H9 (cell line): ENCODE measurements at regions not wholly inside any gene's neighbourhood (a gene's known extent, or its start where the extent isn't known, plus 50 kb on each side); places are given as distances from the start of the nearest gene placed in this dataset.

Source experiments
- DNase-seq: peaks from one replicate; pipeline ENCODE4 v3.0.0-alpha.2; 2017
- H2AFZ ChIP-seq: one replicate; pipeline ENCODE4 v1.6.1; 2013; ENCODE audit warnings: mild to moderate bottlenecking, low read length, control low read depth, moderate library complexity
- H2AK5ac ChIP-seq: 2 replicates; pipeline ENCODE4 v1.6.1; 2013; ENCODE audit warnings: low read length, control low read depth, mixed read lengths; ENCODE audit not compliant: insufficient read length
- H2BK120ac ChIP-seq: one replicate; pipeline ENCODE4 v1.6.1; 2013; ENCODE audit warnings: low read depth, mild to moderate bottlenecking, low read length, control low read depth, inconsistent platforms; ENCODE audit not compliant: poor library complexity, severe bottlenecking
- H2BK12ac ChIP-seq: 2 replicates; pipeline ENCODE4 v1.6.1; 2013; ENCODE audit warnings: low read length, control low read depth, mixed read lengths, low read depth; ENCODE audit not compliant: insufficient read length
- H2BK15ac ChIP-seq: 2 replicates; pipeline ENCODE4 v1.6.1; 2013; ENCODE audit warnings: low read depth, low read length, control low read depth
- H2BK20ac ChIP-seq: one replicate; pipeline ENCODE4 v1.6.1; 2013; ENCODE audit warnings: low read depth, mild to moderate bottlenecking, low read length, control low read depth, inconsistent platforms; ENCODE audit not compliant: poor library complexity, severe bottlenecking
- H2BK5ac ChIP-seq: 2 replicates; pipeline ENCODE4 v1.6.1; 2013; ENCODE audit warnings: low read length, control low read depth, mixed read lengths; ENCODE audit not compliant: insufficient read length
- H3K14ac ChIP-seq: 2 replicates; pipeline ENCODE4 v1.6.1; 2013; ENCODE audit warnings: low read length, control low read depth; ENCODE audit not compliant: insufficient read depth
- H3K18ac ChIP-seq: 2 replicates; pipeline ENCODE4 v1.6.1; 2013; ENCODE audit warnings: low read depth, mild to moderate bottlenecking, mixed read lengths, low read length, control low read depth; ENCODE audit not compliant: insufficient read length
- H3K23ac ChIP-seq: 2 replicates; pipeline ENCODE4 v1.6.1; 2013; ENCODE audit warnings: low read length, control low read depth, mixed read lengths, low read depth; ENCODE audit not compliant: insufficient read length
- H3K23me2 ChIP-seq: 2 replicates; pipeline ENCODE4 v1.6.1; 2013; ENCODE audit warnings: low read depth, mild to moderate bottlenecking, mixed read lengths, low read length, control low read depth; ENCODE audit not compliant: insufficient read length, poor library complexity, severe bottlenecking
- H3K27ac ChIP-seq: 2 replicates; pipeline ENCODE4 v1.5.1; 2013; ENCODE audit warnings: low read length, control low read depth, mixed read lengths, low read depth; ENCODE audit not compliant: insufficient read length
- H3K27me3 ChIP-seq: 2 replicates; pipeline ENCODE4 v1.6.1; 2013; ENCODE audit warnings: low read length, control low read depth, inconsistent platforms; ENCODE audit not compliant: insufficient read depth
- H3K4ac ChIP-seq: 2 replicates; pipeline ENCODE4 v1.6.1; 2013; ENCODE audit warnings: low read depth, mild to moderate bottlenecking, control low read depth, inconsistent platforms, low read length, moderate library complexity
- H3K4me1 ChIP-seq: 2 replicates; pipeline ENCODE4 v1.6.1; 2013; ENCODE audit warnings: low read length, control low read depth, inconsistent platforms; ENCODE audit not compliant: insufficient read depth
- H3K4me2 ChIP-seq: 2 replicates; pipeline ENCODE4 v1.6.1; 2013; ENCODE audit warnings: low read length, control low read depth, mixed read lengths; ENCODE audit not compliant: insufficient read length, insufficient read depth
- H3K56ac ChIP-seq: 2 replicates; pipeline ENCODE4 v1.6.1; 2013; ENCODE audit warnings: low read depth, mild to moderate bottlenecking, mixed read lengths, low read length, control low read depth; ENCODE audit not compliant: insufficient read length
- H3K79me1 ChIP-seq: 2 replicates; pipeline ENCODE4 v1.6.1; 2013; ENCODE audit warnings: low read depth, mild to moderate bottlenecking, moderate library complexity, low read length, control low read depth, inconsistent platforms; ENCODE audit not compliant: insufficient read depth, poor library complexity, severe bottlenecking
- H3K79me2 ChIP-seq: 2 replicates; pipeline ENCODE4 v1.6.1; 2013; ENCODE audit warnings: low read length, control low read depth, inconsistent platforms; ENCODE audit not compliant: insufficient read depth
- H3K9ac ChIP-seq: 2 replicates; pipeline ENCODE4 v1.6.1; 2013; ENCODE audit warnings: low read length, control low read depth, mixed read lengths; ENCODE audit not compliant: insufficient read length; ENCODE audit errors: extremely low read depth
- H3K9me3 ChIP-seq: one replicate; pipeline ENCODE4 v1.6.1; 2013; ENCODE audit warnings: low read depth, low read length, inconsistent platforms; ENCODE audit not compliant: control insufficient read depth
- H3T11ph ChIP-seq: one replicate; pipeline ENCODE4 v1.6.1; 2013; ENCODE audit warnings: mild to moderate bottlenecking, low read length, control low read depth, inconsistent platforms
- H4K20me1 ChIP-seq: one replicate; pipeline ENCODE4 v1.6.1; 2013; ENCODE audit not compliant: control insufficient read depth, insufficient read length, insufficient read depth
- H4K5ac ChIP-seq: 2 replicates; pipeline ENCODE4 v1.6.1; 2013; ENCODE audit warnings: low read depth, mild to moderate bottlenecking, mixed read lengths, low read length, control low read depth; ENCODE audit not compliant: insufficient read length
- H4K8ac ChIP-seq: replicated peaks from 2 replicates; pipeline ENCODE4 v1.6.1; 2013; ENCODE audit warnings: low read length, control low read depth, mixed read lengths, low read depth; ENCODE audit not compliant: insufficient read length
- H4K91ac ChIP-seq: 2 replicates; pipeline ENCODE4 v1.6.1; 2013; ENCODE audit warnings: low read depth, mild to moderate bottlenecking, moderate library complexity, mixed read lengths, low read length, control low read depth; ENCODE audit not compliant: insufficient read length
- H3K27ac Mint-ChIP-seq, 3 experiments: 2 replicates in 2 of 3; 3 replicates in 1 of 3; pipeline ENCODE4 v1.8.0; 2020 to 2021; ENCODE audit warnings: mixed read lengths in 3 of 3, mild to moderate bottlenecking in 1 of 3, moderate library complexity in 1 of 3
- H3K27me3 Mint-ChIP-seq: 2 replicates; pipeline ENCODE4 v1.8.0; 2021; ENCODE audit warnings: low read depth, mild to moderate bottlenecking, moderate library complexity, mixed read lengths
- H3K36me3 Mint-ChIP-seq, 3 experiments: 2 replicates in 2 of 3; 3 replicates in 1 of 3; pipeline ENCODE4 v1.8.0; 2020 to 2021; ENCODE audit warnings: low read depth in 3 of 3, mixed read lengths in 3 of 3; ENCODE audit not compliant: insufficient read depth in 1 of 3
- H3K4me1 Mint-ChIP-seq, 2 experiments: 2 replicates each; pipeline ENCODE4 v1.8.0; 2020; ENCODE audit warnings: mixed read lengths in 2 of 2
- H3K4me3 Mint-ChIP-seq, 2 experiments: 2 replicates in 1 of 2; 3 replicates in 1 of 2; pipeline ENCODE4 v1.8.0; 2020 to 2021; ENCODE audit warnings: mild to moderate bottlenecking in 2 of 2, mixed read lengths in 2 of 2, moderate library complexity in 1 of 2
- H3K9me3 Mint-ChIP-seq, 2 experiments: 2 replicates in 1 of 2; 3 replicates in 1 of 2; pipeline ENCODE4 v1.8.0; 2020; ENCODE audit warnings: mild to moderate bottlenecking in 2 of 2, mixed read lengths in 2 of 2, moderate library complexity in 1 of 2
- WGBS: extraction: QIAGEN DNeasy Blood & Tissue Kit; methylation state at CpG from one replicate; pipeline ENCODE4 v1.1.7; 2013; ENCODE audit warnings: missing lambda C conversion rate, low lambda C conversion rate, mixed read lengths; ENCODE audit not compliant: insufficient read length; ENCODE audit errors: extremely low coverage; 5-methylcytosine and 5-hydroxymethylcytosine counted together
- TF ChIP-seq, protein P1 (sequence below): fragments of 200-600 bp; sonication (generic); conservative IDR thresholded peaks from 3 replicates; pipeline ENCODE4 v1.8.0; 2021; ENCODE audit warnings: antibody characterized with exemption, mild to moderate bottlenecking

DNA sequence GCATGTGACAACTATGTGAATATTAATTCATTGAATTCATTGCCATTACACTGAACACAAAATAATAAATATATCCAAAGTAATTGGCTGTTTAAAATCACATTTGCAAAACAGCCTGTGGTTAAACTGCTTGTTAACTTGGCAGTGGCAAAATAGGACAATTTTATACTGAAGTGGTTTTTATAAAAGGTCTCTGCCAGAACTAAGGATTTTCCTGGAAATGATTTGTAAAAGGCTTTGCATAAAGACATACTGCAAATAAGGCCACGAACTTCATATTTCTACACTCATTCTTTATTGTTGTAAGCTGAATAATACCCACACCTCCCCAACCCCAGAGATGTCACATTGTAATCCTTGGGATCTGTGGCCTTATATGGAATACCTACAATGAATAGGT lies 370.3 kb upstream of the RGMB start:
- Histone ChIP-seq H3K4ac (no peak overlapping the region), H3K18ac (no peak overlapping the region), H3K56ac (no peak overlapping the region), H3K9ac (no peak overlapping the region), H3K23me2 (no peaks in the 10 kb centered on the region), H4K91ac (no peak overlapping the region), H3T11ph (no peak overlapping the region), H2BK5ac (no peak overlapping the region), H4K5ac (no peak overlapping the region), H2BK15ac (no peak overlapping the region), H3K14ac (no peak overlapping the region), H2BK120ac (no peak overlapping the region), H2AFZ (no peak overlapping the region), H3K23ac (no peak overlapping the region), H3K4me2 (no peak overlapping the region), H3K9me3 (no peaks in the 10 kb centered on the region), H2BK20ac (no peak overlapping the region), H4K8ac (no peak overlapping the region), H3K79me1 (no peaks in the 10 kb centered on the region), H3K4me1 (no peaks in the 10 kb centered on the region), H2BK12ac (no peak overlapping the region), H2AK5ac (no peak overlapping the region), H4K20me1 (no peaks in the 10 kb centered on the region), H3K27me3 (no peaks in the 10 kb centered on the region), H3K27ac (no peak overlapping the region), H3K79me2 (no peaks in the 10 kb centered on the region)
- TF ChIP-seq, protein P1, sequence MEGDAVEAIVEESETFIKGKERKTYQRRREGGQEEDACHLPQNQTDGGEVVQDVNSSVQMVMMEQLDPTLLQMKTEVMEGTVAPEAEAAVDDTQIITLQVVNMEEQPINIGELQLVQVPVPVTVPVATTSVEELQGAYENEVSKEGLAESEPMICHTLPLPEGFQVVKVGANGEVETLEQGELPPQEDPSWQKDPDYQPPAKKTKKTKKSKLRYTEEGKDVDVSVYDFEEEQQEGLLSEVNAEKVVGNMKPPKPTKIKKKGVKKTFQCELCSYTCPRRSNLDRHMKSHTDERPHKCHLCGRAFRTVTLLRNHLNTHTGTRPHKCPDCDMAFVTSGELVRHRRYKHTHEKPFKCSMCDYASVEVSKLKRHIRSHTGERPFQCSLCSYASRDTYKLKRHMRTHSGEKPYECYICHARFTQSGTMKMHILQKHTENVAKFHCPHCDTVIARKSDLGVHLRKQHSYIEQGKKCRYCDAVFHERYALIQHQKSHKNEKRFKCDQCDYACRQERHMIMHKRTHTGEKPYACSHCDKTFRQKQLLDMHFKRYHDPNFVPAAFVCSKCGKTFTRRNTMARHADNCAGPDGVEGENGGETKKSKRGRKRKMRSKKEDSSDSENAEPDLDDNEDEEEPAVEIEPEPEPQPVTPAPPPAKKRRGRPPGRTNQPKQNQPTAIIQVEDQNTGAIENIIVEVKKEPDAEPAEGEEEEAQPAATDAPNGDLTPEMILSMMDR, result no peak
- no peaks in the 10 kb centered on the region; a peak in 1 of 5 replicates for H3K9me3 Mint-ChIP-seq
- no peak for DNase-seq
- WGBS, result no CpG with 5 or more reads among the region's 1 CpG
- H3K4me3 Mint-ChIP-seq, result no peak overlapping the region
- no peaks in the 10 kb centered on the region for H3K36me3 Mint-ChIP-seq
- no peaks in the 10 kb centered on the region; the same call in 1 of the 2 replicates for H3K27me3 Mint-ChIP-seq
- no peak overlapping the region for H3K27ac Mint-ChIP-seq
- no peaks in the 10 kb centered on the region for H3K4me1 Mint-ChIP-seq
